GM12891 (cell line): ENCODE measurements at regions not wholly inside any gene's neighbourhood (a gene's known extent, or its start where the extent isn't known, plus 50 kb on each side); places are given as distances from the start of the nearest gene placed in this dataset.

Source experiments
- POLR2A ChIP-seq: IDR thresholded peaks from 2 replicates; pipeline ENCODE4 v1.6.1; 2011; ENCODE audit warnings: low read depth, low read length, control low read depth
- POLR2AphosphoS5 ChIP-seq: IDR thresholded peaks from 2 replicates; pipeline ENCODE4 v1.6.1; 2011; ENCODE audit warnings: low read depth, low read length, control low read depth

DNA sequence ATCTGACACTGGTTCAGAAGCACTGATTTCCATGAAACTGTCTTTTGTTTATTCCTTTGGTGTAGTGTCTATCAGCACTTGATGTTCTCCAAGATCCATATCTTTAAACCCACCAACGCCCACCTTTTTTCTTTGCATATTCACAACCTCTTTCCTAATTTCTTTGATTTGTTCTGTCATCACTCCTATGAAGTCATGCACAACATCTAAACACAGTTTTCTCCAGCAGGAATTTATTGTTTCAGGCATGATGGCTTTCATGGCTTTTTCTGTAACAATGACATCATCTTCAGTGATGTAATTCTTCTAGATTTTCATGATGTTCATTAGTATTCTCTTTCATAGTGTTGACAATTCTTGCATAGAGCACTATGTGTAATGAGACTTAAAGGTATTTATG lies 219.6 kb upstream of the POU1F1 start:
- no peak for TF ChIP-seq POLR2A
- TF ChIP-seq POLR2AphosphoS5, result no peak
